ENCODE measurements at regions not wholly inside any gene's neighbourhood (a gene's known extent, or its start where the extent isn't known, plus 50 kb on each side); places are given as distances from the start of the nearest gene placed in this dataset.
"Not testable (repeated sequence)": the region's sequence is repeated elsewhere in the genome, so short reads cannot be mapped to it uniquely, and the experiment has no call there.

DNA sequence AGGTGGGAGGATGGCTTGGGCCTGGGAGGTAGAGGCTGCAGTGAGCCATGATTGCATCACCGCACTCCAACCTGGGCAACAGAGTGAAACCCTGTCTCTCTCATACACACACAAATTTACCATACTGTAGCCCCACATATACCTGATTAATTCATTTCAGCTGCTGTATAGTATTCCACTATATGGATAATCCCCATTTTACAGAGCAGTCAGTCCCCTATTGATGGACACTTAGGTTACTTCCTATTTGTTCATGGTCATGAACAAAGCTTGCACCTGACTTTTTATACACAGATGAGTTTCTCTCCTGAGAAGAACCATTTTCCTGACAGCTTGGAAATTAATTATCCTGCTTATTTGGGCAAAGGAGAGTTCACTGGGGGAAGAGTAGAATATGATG lies 59.2 kb downstream of the EMX2 start:
- DNase-seq (ENCODE audit: low read depth) = no peak

DNA sequence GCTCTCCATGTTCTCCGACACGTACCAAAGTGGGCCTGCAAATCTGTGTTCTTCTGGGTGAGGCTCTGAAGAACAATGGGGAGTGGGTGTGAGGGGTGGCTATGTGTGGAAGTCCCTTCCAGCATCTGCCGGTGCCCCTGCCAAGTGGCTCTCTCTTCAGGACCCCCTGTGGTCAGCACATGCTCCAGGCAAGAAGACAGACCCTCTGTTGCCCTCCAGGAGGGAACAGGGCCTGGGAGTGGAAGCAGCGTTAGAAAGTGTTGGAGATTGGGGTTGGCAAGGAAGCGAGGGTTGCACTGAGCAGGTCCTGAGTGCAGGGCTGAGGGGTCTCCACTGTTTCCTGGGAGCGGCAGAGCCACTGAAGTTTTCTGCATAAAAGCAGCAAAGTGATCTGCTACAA lies 60.5 kb downstream of the EMX2 start:
- DNase-seq (ENCODE audit: low read depth) = no peak

DNA sequence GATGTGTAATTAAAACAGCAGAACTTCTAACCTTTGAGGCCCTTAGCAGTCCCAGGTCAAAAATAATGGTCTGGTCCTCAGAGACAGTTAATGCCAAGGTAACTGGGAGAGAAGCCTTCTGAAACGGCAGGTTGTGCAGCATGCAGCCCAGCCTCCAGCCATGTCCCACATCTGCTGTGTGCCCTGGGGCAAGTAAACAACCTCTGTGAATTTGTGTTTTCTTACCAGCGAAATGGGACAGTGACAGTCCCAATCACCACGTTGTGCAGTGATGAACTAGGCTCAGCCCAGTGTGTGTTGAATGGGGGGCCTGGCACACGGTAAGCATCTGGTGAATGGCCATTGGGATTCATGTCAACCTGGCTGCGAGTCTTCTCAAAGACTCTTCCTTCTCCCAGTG lies 61.2 kb downstream of the EMX2 start:
- no peak for DNase-seq (ENCODE audit: low read depth)

GRCh38 chr10:117609095-117609795 lies 66.7 kb downstream of the EMX2 start:
- DNase-seq (ENCODE audit: low read depth) = peak; percentile 20

DNA sequence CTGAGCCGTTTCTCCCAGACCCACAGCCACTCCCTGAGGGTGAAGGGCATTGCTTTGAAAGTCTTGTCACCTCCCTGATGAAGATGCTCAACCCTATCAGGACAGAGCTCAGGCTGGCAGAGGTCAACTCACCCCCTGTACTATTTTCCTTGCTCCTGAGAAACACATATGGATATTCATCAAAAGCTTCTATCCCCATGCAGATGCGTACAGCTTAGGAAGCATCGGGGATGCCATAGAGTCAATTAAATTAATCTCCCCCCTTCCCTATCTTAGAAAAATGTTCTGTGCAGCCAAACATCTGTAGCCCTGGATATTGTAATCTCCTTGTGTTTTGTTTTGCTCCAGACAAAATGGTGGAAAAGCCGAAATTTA lies 67.2 kb downstream of the EMX2 start:
- DNase-seq (ENCODE audit: low read depth) = no peak

DNA sequence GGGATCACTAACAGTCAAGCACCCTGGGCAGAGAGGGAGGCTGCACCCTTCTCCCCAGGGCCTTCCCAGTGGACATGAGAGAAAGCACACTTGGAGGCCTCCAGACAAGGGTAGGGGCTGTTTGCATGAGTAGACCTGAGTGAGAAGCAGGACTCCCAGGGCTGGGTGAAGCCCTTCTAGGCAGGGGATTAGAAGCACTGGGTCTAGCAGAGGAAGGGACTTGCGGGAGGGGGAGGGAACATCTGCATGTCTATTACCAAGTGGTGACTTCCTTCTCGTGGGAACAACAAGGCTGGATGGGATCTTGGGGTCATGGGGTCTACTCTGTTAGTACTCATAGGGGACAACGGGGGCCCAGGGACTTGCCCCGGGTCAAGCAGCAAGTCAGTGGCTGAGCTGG lies 67.8 kb downstream of the EMX2 start:
- DNase-seq (ENCODE audit: low read depth) = no peak

GRCh38 chr10:117612113-117612512 lies 69.6 kb downstream of the EMX2 start:
- no peak for DNase-seq (ENCODE audit: low read depth)

DNA sequence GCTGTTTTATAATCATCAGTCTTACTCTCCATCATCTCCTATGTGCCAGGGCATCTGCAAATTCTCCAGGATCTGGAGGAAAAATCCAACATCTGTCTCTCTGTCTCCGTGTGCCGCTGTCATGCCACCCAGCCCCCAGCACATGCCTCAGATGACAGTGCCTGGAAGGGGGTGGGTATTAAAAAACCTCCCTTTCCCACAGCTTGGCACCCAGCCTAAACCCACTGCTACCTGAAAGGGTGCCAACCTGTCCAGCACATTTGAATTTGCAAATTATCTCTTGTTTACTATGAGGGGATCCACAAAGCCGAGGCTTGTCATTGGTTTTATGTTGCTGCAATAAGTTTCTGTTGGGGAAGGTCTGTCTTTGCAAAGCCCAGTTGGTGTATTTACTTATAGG lies 73.1 kb downstream of the EMX2 start:
- no peak for DNase-seq (ENCODE audit: low read depth)

DNA sequence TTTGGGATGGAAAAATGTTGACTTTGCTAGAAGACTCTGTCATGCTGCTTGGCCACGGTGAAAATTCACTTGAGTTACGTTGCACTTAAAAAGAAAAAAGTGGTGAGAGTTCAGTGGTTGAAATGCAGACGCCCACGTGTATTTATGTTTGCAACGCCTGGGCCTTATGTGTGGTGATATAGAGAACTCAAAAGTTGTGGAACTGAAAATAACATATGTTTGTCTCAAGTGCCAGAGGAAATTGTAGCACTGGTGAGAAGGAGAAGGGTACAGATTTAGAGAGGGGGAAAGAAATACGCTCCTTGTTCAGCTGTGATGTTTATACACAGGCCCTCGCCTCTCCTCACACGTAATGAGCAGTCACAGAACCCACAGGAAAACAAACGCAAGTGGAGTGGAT lies 73.6 kb downstream of the EMX2 start:
- DNase-seq (ENCODE audit: low read depth) = no peak

GRCh38 chr10:117617086-117617485 lies 74.5 kb downstream of the EMX2 start:
- DNase-seq (ENCODE audit: low read depth) = no peak

DNA sequence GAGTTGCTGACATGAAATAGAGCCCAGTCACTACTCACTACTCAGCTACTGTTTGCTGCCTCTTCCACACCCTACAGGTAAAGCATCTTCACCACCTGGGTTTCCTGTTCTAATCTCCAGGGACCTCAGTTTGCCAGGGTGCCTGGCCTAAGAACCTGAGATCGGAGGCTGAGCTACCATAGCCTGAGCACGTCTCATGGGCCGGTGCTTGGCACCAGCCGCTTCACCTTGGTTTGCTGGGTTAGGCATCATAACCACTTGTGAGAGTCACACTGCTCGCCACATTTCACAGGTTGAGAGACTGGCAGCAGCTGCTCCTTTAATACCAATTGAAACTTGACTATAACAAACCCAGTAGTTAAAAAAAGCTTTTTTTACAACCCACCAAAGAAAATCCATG lies 75.1 kb downstream of the EMX2 start:
- no peak for DNase-seq (ENCODE audit: low read depth)

DNA sequence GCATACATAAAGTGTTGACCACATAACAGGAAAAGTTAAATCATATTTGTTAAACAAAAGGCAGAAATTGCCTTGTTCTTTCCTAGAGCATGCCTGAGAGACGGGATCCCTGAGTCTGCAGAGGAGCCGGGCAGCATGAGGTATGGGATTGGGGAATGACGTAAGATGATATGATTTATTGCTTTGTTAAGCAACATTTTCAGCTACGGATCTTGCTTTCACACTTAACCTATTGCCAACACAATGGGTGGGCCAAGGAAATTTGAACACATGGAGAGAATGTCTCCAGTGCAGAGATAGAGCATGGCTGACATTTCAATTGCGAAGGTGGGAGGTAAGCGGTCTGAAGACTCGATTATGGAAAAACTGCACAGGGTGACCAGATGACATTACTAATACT lies 76.7 kb downstream of the EMX2 start:
- no peak for DNase-seq (ENCODE audit: low read depth)

DNA sequence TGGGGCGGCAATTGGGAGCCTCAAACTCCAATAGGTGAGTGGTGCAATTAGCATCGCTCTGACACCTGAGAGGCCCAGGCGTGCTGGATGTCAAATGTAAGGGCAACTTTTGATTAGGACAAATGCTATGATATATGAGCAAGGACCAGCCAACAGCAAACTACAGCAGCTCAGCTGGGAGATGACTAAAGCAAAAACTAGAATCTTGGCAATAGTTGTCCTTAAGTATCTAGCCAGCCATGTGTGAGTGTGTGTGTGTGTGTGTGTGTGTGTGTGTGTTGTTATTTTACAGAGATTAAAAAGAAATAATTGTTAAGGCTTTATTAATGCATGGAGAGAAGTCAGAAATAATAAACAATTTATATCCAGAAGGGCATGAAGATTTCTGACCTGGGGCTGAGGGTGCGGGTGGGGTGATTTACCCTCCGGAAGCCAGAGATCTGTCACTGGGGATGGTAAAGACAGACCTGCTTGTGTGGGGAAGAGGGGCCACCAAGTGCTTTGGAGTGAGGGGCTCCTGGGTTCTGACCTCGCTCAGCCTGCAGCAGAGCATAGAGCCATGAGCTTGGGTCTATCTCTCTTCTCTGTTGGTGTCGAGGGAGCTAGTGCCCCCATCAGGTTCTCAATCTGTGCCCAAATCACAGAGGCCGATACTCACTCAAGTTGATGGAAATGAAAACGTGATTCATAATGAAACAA lies 77.3 kb downstream of the EMX2 start:
- no peak for DNase-seq (ENCODE audit: low read depth)

DNA sequence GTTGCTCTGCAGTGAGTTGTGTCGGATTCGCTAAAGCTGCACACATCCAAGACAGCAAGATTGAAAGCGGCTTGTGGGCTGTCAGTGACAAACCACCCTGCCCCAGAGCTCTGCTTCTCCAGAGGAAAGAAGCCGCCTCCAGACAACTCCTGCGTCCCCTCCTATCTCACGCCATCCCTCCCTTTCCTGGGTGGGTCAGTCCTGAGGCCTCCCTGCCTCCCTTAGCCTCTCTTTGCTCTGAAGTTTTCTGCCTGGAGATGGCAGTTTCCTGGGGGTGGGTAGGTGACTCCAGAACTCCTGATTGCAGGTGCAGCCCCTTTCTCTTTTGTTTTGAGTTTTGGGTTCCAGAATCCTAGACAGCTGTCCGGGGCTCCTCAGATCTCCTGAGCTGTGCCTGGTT lies 78.7 kb downstream of the EMX2 start:
- no peak for DNase-seq (ENCODE audit: low read depth)

GRCh38 chr10:117621795-117622420 lies 79.4 kb downstream of the EMX2 start:
- DNase-seq (ENCODE audit: low read depth) = no peak

DNA sequence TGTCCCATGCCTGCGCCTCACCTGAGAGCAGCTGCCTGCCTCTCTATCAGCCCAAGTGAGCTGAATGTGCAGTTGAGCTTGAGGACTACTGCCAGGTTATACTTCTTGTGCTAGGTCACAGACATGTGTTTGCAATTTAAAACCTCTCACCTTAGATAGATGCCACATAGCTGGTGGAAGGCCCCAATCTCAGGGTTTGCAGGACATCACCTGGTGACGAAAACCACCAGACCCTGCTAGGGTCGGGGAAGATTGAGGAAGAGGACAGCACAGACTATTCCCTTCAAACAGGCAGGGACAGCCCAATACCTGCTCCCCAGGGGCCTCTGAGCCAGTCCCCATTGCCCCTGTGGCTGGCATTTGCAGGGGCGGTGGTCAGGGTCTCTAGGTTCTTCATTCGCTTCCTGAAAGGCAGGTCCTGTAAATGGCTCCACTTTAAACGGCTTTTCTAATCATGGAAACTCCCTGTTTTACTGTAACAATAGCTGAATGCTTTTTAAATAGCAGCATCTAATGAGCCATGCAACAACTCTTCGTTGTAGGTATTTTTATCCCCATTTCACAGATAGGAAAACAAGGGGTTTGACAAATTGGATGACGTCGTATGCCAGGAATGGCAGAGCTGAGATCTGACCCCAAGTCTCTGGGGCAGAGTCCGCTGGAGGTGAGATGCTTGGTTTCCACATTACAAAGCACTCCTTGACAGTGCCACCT lies 80.1 kb downstream of the EMX2 start:
- DNase-seq (ENCODE audit: low read depth) = no peak

- DNase-seq (ENCODE audit: low read depth) = no peak
Observed at GRCh38 chr10:117626228-117626627, 83.7 kb downstream of the EMX2 start.

- DNase-seq (ENCODE audit: low read depth) = no peak
Observed at GRCh38 chr10:117627561-117627960, 85.0 kb downstream of the EMX2 start.

DNA sequence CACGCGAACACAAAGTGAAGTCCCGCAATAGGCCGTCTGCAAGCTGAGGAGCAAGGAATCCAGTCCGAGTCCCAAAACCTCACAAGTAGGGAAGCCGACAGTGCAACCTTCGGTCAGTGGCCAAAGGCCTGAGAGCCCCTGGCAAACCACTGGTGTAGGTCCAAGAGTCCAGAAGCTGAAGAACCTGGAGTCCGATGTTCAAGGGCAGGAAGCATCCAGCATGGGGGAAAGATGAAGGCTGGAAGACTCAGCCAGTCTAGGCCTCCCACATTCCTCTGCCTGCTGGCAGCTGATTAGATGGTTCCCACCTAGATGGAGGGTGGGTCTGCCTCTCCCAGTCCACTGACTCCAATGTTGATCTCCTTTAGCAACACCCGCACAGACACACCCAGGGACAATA lies 87.2 kb downstream of the EMX2 start:
- not testable (repeated sequence) for DNase-seq (ENCODE audit: low read depth)

DNA sequence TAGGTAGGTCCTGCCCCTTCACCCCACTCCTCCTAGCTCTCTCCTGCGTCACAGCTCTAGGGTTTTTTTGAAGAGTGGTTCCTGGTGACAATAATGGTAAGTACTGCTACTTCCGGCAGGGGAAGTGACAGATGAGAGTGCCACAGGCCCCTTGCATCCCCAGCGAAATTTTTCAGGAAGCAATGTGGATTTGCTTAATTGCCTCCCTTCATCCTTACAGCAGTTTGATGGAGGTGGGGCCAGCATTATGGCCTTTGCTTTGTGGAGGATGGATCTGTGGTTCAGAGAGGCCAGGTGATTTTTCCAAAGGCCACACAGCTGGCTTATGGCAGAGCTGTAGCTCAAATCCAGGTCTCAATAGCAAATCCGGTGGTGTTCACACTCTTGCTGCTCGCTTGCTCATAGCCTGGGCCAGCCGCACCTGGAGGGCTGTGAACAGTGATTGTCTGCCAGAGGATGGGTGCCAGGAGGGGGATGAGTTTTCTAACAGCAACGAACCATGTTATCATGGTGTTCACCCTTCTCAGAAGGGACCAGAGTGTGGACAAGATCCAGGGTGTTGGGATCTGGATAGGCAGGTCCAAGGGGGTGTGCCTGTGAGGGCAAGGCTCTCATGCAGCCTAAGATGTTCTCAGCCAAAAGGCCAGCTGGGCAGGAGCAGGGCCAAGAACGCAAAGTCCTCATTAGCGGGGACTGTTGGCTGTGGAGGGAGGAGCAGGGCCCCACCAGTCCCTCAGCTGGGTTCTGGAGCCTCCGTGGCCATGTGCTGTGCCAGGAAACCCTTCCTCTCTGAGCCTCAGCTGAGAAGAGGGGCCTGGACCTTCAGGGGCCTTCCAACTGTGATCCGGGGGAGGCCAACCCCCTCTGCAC lies 89.0 kb downstream of the EMX2 start:
- no peak for DNase-seq (ENCODE audit: low read depth)

GRCh38 chr10:117632406-117632805 lies 89.9 kb downstream of the EMX2 start:
- DNase-seq (ENCODE audit: low read depth) = no peak

- DNase-seq (ENCODE audit: low read depth) = no peak
Observed at GRCh38 chr10:117635826-117636225, 93.3 kb downstream of the EMX2 start.

All from LHCN-M2 (cell line).